Cardiac muscle cell (in vitro differentiated cells and primary cell): ENCODE measurements at regions not wholly inside any gene's neighbourhood (a gene's known extent, or its start where the extent isn't known, plus 50 kb on each side); places are given as distances from the start of the nearest gene placed in this dataset.

ENCODE experiments used
- DNase-seq, 2 donors: peaks; one replicate each; pipeline versions ENCODE4 v3.0.0 to v3.0.0-alpha.2; 2010 to 2017; ENCODE audit warnings: low read depth in 1 of 2, low spot score in 1 of 2
- H3K27ac ChIP-seq: fragments of 200-600 bp; sonication (generic); 2 replicates; pipeline ENCODE4 v1.5.1; 2016
- H3K27me3 ChIP-seq: fragments of 200-600 bp; sonication (generic); 2 replicates; pipeline ENCODE4 v1.6.0; 2016; ENCODE audit warnings: control low read depth
- H3K36me3 ChIP-seq: fragments of 200-600 bp; sonication (generic); 2 replicates; pipeline ENCODE4 v1.5.1; 2016; ENCODE audit warnings: control low read depth
- H3K4me1 ChIP-seq: fragments of 200-600 bp; sonication (generic); 2 replicates; pipeline ENCODE4 v1.8.1; 2017; ENCODE audit warnings: low read depth, mild to moderate bottlenecking, mixed run types
- H3K4me3 ChIP-seq: fragments of 200-600 bp; sonication (generic); 2 replicates; pipeline ENCODE4 v1.5.1; 2016; ENCODE audit warnings: mild to moderate bottlenecking
- H3K9me3 ChIP-seq: fragments of 200-600 bp; sonication (generic); 2 replicates; pipeline ENCODE4 v1.5.1; 2017; ENCODE audit warnings: low read depth, mild to moderate bottlenecking, control low read depth
- CTCF ChIP-seq: IDR thresholded peaks from 2 replicates; pipeline ENCODE4 v1.5.1; 2012; ENCODE audit warnings: low read depth, mild to moderate bottlenecking, low read length

- H3K36me3 ChIP-seq = no peaks in the 10 kb centered on the region
- H3K4me3 ChIP-seq = no peak overlapping the region
- DNase-seq = no peak
- no peaks in the 10 kb centered on the region for H3K9me3 ChIP-seq
- no peaks in the 10 kb centered on the region for H3K27me3 ChIP-seq
- H3K27ac ChIP-seq = no peak overlapping the region
- TF ChIP-seq CTCF = no peak
- H3K4me1 ChIP-seq = no peaks in the 10 kb centered on the region
Measured at GRCh38 chr6:169058634-169059033, 195.0 kb downstream of the THBS2 start.

- Histone ChIP-seq H3K27me3 (no peaks in the 10 kb centered on the region), H3K4me3 (no peak overlapping the region), H3K4me1 (no peaks in the 10 kb centered on the region), H3K36me3 (no peaks in the 10 kb centered on the region), H3K9me3 (no peaks in the 10 kb centered on the region), H3K27ac (no peak overlapping the region)
- no peak for TF ChIP-seq CTCF
- DNase-seq = no peak
Measured at GRCh38 chr6:169052462-169052861, 201.2 kb downstream of the THBS2 start.

- no peak overlapping the region for H3K27ac ChIP-seq
- no peaks in the 10 kb centered on the region for H3K36me3 ChIP-seq
- H3K4me3 ChIP-seq = no peak overlapping the region
- no peaks in the 10 kb centered on the region for H3K27me3 ChIP-seq
- no peak for DNase-seq
- H3K9me3 ChIP-seq = no peaks in the 10 kb centered on the region
- H3K4me1 ChIP-seq = no peaks in the 10 kb centered on the region
- TF ChIP-seq CTCF = no peak
Measured at GRCh38 chr6:169051371-169051770, 202.3 kb downstream of the THBS2 start.

DNA sequence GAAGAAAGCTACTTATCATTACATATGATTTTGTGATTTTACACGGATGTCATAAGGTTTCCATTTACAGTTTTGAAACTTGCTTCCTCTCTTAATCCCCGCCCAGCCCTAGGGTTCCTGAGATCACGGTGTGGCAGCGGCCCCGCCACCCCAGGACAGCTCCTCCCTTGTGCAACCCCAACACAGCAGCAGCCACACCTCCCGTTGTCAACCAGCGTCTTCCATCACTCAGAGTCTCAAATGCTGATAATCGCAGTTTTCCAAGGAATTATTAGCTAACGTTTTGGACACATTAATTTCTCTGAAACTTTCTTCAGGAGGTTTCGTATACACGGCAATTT, 204.8 kb downstream of the THBS2 start:
- no peaks in the 10 kb centered on the region for H3K4me1 ChIP-seq
- H3K36me3 ChIP-seq = no peaks in the 10 kb centered on the region
- H3K4me3 ChIP-seq = no peak overlapping the region
- H3K27ac ChIP-seq = no peak overlapping the region
- H3K9me3 ChIP-seq = no peaks in the 10 kb centered on the region
- H3K27me3 ChIP-seq = no peaks in the 10 kb centered on the region
- no peak for TF ChIP-seq CTCF
- no peak for DNase-seq

GRCh38 chr6:169048185-169048864, 205.3 kb downstream of the THBS2 start:
- no peaks in the 10 kb centered on the region for H3K4me1 ChIP-seq
- no peaks in the 10 kb centered on the region for H3K36me3 ChIP-seq
- no peak overlapping the region for H3K4me3 ChIP-seq
- TF ChIP-seq CTCF = no peak
- no peaks in the 10 kb centered on the region for H3K9me3 ChIP-seq
- no peaks in the 10 kb centered on the region for H3K27me3 ChIP-seq
- no peak for DNase-seq
- H3K27ac ChIP-seq = no peak overlapping the region

DNA sequence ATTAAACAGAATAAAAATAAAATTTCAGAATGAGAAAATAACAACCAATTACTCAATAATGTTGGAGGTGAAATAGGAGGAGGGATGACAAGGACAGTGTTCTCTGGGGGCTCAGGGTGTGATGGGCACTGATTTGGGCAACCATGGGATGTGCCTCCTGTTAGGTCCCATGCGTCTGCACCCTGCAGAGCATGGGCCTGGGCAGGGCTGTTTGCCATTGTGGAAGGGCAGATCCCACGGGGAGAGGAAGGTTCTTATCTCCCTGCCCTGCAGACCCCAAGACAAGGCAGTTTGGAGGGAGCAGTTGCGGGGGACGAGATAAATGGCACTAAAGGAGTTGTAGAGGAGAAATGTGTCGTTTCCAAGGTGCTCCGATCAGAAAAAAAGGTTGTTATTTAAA, 206.3 kb downstream of the THBS2 start:
- DNase-seq = no peak

More for the DNA sequence above, 206.3 kb downstream of the THBS2 start:
- no peaks in the 10 kb centered on the region for H3K4me1 ChIP-seq
- TF ChIP-seq CTCF = no peak
- H3K27ac ChIP-seq = no peak overlapping the region
- no peaks in the 10 kb centered on the region for H3K27me3 ChIP-seq
- H3K9me3 ChIP-seq = no peaks in the 10 kb centered on the region
- H3K36me3 ChIP-seq = no peaks in the 10 kb centered on the region
- H3K4me3 ChIP-seq = no peak overlapping the region
